ENCODE measurements at regions not wholly inside any gene's neighbourhood (a gene's known extent, or its start where the extent isn't known, plus 50 kb on each side); places are given as distances from the start of the nearest gene placed in this dataset.
A peak's percentile ranks its signal among the peaks of the same experiment; 100 is the strongest.
"Not testable (repeated sequence)": the region's sequence is repeated elsewhere in the genome, so short reads cannot be mapped to it uniquely, and the experiment has no call there.

DNA sequence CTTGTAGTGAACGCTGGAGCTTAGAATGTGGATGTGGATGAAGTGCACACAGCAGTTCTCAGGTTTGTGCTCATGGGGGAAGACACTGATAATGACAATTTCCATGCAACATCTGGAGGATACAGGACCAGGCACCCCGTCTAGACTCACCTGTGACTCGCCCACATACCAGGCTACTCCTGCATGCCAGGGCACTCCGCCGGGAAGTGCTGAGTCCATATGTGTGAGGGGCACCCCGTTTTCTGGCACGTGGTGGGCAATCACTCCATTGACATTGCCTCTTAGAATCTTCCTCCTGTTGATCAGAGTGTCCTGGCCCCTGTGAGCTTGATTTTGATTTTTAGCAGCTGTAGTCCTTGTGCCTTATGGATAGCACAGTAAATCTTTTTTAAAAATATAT is 90.9 kb upstream of the LRPAP1 start:
- H3K4me3 ChIP-seq, result no peak overlapping the region
- no peak overlapping the region for H3K27ac ChIP-seq
- DNase-seq, result no peak
- ATAC-seq, result no peak
- no peaks in the 10 kb centered on the region for H3K36me3 ChIP-seq
- peaks cover 8% of the 10 kb centered on the region for H3K27me3 ChIP-seq (ENCODE audit: low read depth)
- H3K4me1 ChIP-seq, result no peaks in the 10 kb centered on the region
- no peaks in the 10 kb centered on the region for H3K9me3 ChIP-seq
- intact Hi-C loops (cut with DNase I), result no loop called here
- TF ChIP-seq, protein P1, sequence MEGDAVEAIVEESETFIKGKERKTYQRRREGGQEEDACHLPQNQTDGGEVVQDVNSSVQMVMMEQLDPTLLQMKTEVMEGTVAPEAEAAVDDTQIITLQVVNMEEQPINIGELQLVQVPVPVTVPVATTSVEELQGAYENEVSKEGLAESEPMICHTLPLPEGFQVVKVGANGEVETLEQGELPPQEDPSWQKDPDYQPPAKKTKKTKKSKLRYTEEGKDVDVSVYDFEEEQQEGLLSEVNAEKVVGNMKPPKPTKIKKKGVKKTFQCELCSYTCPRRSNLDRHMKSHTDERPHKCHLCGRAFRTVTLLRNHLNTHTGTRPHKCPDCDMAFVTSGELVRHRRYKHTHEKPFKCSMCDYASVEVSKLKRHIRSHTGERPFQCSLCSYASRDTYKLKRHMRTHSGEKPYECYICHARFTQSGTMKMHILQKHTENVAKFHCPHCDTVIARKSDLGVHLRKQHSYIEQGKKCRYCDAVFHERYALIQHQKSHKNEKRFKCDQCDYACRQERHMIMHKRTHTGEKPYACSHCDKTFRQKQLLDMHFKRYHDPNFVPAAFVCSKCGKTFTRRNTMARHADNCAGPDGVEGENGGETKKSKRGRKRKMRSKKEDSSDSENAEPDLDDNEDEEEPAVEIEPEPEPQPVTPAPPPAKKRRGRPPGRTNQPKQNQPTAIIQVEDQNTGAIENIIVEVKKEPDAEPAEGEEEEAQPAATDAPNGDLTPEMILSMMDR (IDR thresholded peaks at IDR 0.05), result no peak

DNA sequence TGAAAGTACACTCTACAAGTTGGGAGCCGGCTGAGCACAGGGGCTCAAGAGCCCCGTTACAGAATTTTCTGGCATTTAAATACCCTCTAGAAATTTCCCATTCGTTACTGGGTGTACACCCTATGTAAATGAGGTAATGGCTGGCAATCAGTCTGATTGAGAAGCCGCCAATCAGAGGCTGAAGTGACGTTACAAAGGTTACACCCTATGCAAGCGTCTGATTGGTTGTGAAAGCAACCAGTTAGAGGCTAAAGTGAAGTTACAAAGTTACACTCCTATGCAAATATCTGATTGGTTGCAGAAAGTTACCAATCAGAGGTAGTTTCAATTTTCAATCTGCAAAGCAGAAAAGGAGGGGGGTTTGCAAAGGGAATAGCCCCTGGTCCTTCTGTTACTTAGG is 88.1 kb upstream of the LRPAP1 start:
- DNase-seq; intact Hi-C loops (cut with DNase I); H3K27ac ChIP-seq; ATAC-seq; H3K4me3 ChIP-seq; H3K4me1 ChIP-seq; H3K9me3 ChIP-seq; H3K36me3 ChIP-seq: not testable (repeated sequence)
- peaks cover 10% of the 10 kb centered on the region for H3K27me3 ChIP-seq (ENCODE audit: low read depth)

DNA sequence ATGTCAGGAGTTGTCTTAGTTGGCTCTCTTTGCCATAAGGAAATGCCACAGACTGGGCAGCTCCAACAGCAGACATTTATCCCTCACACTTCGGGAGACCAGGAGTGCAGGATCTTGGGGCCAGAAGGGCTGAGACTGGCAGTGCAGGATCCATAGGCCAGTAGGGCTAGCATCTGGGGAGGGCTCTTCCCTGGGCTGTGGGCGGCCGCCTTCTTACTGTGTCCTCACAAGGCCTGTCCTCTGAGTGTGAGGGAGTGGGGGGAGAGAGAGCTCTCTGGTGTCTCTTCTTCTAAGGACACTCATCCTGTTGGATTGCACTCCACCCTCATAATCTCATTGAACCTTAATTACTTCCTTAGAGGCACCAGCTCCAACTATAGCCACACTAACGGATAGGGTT is 87.5 kb upstream of the LRPAP1 start:
- H3K27ac ChIP-seq; intact Hi-C loops (cut with DNase I); H3K4me1 ChIP-seq; H3K9me3 ChIP-seq; H3K4me3 ChIP-seq; H3K36me3 ChIP-seq; ATAC-seq; DNase-seq: not testable (repeated sequence)
- peaks cover 10% of the 10 kb centered on the region for H3K27me3 ChIP-seq (ENCODE audit: low read depth)

DNA sequence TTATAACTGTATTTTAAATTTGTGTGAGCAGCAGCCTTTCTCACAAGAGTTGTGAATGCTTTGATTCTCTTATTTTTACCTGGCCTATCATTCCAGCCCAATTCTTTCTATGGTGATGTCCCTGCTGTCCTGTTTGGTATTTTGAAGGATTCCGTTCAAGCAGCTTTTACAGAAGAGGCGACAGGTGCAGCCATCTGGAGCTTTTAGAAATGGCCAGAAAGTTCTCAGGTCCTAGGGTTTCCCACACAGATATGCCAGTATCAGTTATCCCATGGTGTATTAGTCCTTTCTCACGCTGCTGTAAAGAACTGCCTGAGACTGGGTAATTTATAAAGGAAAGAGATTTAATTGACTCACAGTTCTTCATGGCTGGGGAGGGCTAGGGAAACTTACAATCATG is 86.1 kb upstream of the LRPAP1 start:
- ATAC-seq; intact Hi-C loops (cut with DNase I); H3K27ac ChIP-seq; H3K9me3 ChIP-seq; DNase-seq; H3K4me1 ChIP-seq; H3K36me3 ChIP-seq; H3K27me3 ChIP-seq (ENCODE audit: low read depth); H3K4me3 ChIP-seq: not testable (repeated sequence)

DNA sequence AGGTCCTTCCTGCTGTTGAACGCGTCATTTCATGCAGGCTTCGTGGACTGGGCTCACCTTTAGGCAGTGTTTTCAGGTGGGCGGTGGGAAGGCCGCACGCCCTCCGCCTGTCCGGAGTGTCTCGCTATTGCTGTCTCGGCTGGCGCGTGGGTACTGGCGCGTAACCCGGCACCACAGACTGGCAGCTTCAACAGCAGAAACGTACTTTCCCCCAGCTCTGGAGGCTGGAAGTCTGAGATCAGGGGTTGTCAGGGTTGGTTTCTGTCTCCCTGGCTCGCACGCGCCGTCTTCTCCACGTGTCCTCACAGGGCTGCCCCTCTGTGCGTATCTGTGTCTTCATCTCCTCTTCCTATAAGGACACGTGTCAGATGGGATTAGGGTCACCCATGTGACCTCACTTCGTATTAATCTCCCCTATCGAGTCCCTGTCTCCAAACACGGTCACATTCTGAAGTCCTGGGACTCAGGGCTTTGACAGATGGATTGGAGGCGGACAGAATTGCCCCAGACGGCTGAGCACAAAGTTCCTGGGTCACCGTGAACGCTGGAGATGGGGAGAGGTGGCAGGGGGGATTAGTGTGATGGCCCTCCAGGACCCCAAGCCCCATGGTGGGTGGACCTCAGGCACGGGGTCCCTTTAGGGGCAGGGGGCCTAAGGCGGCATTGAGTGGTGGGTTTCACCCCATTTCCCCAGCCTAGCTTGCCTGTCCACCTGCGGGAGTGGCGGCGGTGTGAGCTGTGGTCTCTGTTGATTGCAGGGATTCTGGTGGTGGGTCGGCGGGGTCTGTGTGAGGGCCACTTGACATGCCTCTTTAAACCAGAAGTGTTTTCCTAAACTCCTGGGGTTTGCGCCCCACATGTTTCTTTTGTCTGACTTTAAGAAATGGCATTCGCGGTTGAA is 83.4 kb upstream of the LRPAP1 start:
- Histone ChIP-seq H3K36me3 (no peaks in the 10 kb centered on the region), H3K4me1 (no peaks in the 10 kb centered on the region), H3K27ac (no peak overlapping the region), H3K27me3 (ENCODE audit: low read depth) (peaks cover 3% of the 10 kb centered on the region), H3K4me3 (no peak overlapping the region), H3K9me3 (no peaks in the 10 kb centered on the region)
- ATAC-seq (no peak), DNase-seq (no peak)
- TF ChIP-seq, protein P1 (IDR thresholded peaks at IDR 0.05), result no peak
- intact Hi-C loops (cut with DNase I), result no loop called here

GRCh38 chr4:3614731-3614980 is 82.4 kb upstream of the LRPAP1 start:
- Histone ChIP-seq H3K36me3 (no peaks in the 10 kb centered on the region), H3K9me3 (no peaks in the 10 kb centered on the region), H3K27ac (no peak overlapping the region), H3K27me3 (ENCODE audit: low read depth) (peaks cover 3% of the 10 kb centered on the region), H3K4me3 (no peak overlapping the region), H3K4me1 (no peaks in the 10 kb centered on the region)
- TF ChIP-seq, protein P1 (IDR thresholded peaks at IDR 0.05), result no peak
- DNase-seq (no peak), ATAC-seq (no peak)
- intact Hi-C loops (cut with DNase I), result no loop called here

GRCh38 chr4:3613967-3614730 is 81.9 kb upstream of the LRPAP1 start:
- ATAC-seq (peak in 1 of 2 donors; percentile 66), DNase-seq (no peak)
- TF ChIP-seq, protein P1 (IDR thresholded peaks at IDR 0.05), result no peak
- no peak overlapping the region for H3K27ac ChIP-seq
- H3K36me3 ChIP-seq, result no peaks in the 10 kb centered on the region
- peaks cover 3% of the 10 kb centered on the region for H3K27me3 ChIP-seq (ENCODE audit: low read depth)
- intact Hi-C loops (cut with DNase I), result no loop called here
- H3K4me1 ChIP-seq, result no peaks in the 10 kb centered on the region
- no peak overlapping the region for H3K4me3 ChIP-seq
- H3K9me3 ChIP-seq, result no peaks in the 10 kb centered on the region

All from lower lobe of right lung (tissue), 2 donors.